GM19455 (cell line): ENCODE measurements at regions not wholly inside any gene's neighbourhood (a gene's known extent, or its start where the extent isn't known, plus 50 kb on each side); places are given as distances from the start of the nearest gene placed in this dataset.
"Not testable (repeated sequence)": the region's sequence is repeated elsewhere in the genome, so short reads cannot be mapped to it uniquely, and the experiment has no call there.

Experiments used
- ATAC-seq: cut with Tn5 transposase; IDR thresholded peaks from one replicate; pipeline ENCODE4 v1.9.1; 2021; ENCODE audit not compliant: unreplicated experiment

GRCh38 chr2:150371044-150371818 is 116.2 kb downstream of the RND3 start:
- no peak for ATAC-seq

GRCh38 chr2:150370561-150370960 is 116.9 kb downstream of the RND3 start:
- no peak for ATAC-seq

- ATAC-seq = no peak
Measured at GRCh38 chr2:150369862-150370261, 117.6 kb downstream of the RND3 start.

GRCh38 chr2:150358468-150358807 is 129.0 kb downstream of the RND3 start:
- ATAC-seq = no peak

GRCh38 chr2:150357770-150358467 is 129.5 kb downstream of the RND3 start:
- ATAC-seq = peak; percentile 83

GRCh38 chr2:150355440-150355839 is 132.0 kb downstream of the RND3 start:
- no peak for ATAC-seq

GRCh38 chr2:150353376-150353775 is 134.1 kb downstream of the RND3 start:
- no peak for ATAC-seq

- ATAC-seq = no peak
Measured at GRCh38 chr2:150351922-150352321, 135.5 kb downstream of the RND3 start.

GRCh38 chr2:150350500-150350899 is 137.0 kb downstream of the RND3 start:
- no peak for ATAC-seq

GRCh38 chr2:150346806-150347205 is 140.7 kb downstream of the RND3 start:
- ATAC-seq = no peak

GRCh38 chr2:150341982-150342680 is 145.3 kb downstream of the RND3 start:
- ATAC-seq = no peak

GRCh38 chr2:150339951-150340350 is 147.5 kb downstream of the RND3 start:
- ATAC-seq = no peak

GRCh38 chr2:150339282-150339681 is 148.2 kb downstream of the RND3 start:
- no peak for ATAC-seq

GRCh38 chr2:150335596-150335995 is 151.9 kb downstream of the RND3 start:
- ATAC-seq = no peak

GRCh38 chr2:150332383-150332782 is 155.1 kb downstream of the RND3 start:
- ATAC-seq = no peak

- no peak for ATAC-seq
Measured at GRCh38 chr2:150327564-150328489, 159.6 kb downstream of the RND3 start.

- ATAC-seq = no peak
Measured at GRCh38 chr2:150325656-150326314, 161.7 kb downstream of the RND3 start.

GRCh38 chr2:150323071-150323470 is 164.4 kb downstream of the RND3 start:
- ATAC-seq = not testable (repeated sequence)

GRCh38 chr2:150320608-150321007 is 166.9 kb downstream of the RND3 start:
- ATAC-seq = no peak
